ENCODE measurements at regions not wholly inside any gene's neighbourhood (a gene's known extent, or its start where the extent isn't known, plus 50 kb on each side); places are given as distances from the start of the nearest gene placed in this dataset.

DNA sequence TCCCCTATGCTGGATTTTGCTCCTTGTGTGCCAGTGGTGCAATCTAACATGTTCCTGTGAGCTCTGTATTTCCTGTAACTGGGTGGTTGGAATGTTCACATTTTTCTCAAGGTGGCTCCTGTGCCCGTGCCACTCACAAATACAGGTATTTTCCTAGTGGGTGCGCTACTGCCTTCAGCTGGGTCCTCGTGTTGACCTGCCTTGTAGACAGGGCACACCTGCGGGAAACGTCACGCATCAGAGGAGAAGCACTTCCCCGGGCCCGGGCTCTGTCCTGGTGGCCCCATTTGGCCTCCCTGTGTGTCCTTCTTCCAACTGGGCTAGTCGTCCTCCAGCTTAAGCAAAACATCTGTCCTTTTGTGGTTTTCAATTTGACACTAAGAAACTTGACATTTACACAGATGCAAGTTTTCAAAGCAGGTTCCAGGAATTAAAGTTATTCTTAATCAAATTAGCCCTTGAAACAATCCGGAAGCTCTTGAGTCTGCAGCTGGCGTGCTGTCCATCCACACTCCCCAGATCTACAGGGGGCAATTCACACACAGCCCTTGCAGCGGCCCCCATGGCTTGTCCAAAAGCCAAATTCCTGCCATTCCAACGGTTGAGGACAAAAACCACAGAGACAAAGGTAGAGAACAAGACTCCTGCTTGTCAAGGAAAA, 275.1 kb downstream of the CDC5L start:
- TF ChIP-seq, protein P1, sequence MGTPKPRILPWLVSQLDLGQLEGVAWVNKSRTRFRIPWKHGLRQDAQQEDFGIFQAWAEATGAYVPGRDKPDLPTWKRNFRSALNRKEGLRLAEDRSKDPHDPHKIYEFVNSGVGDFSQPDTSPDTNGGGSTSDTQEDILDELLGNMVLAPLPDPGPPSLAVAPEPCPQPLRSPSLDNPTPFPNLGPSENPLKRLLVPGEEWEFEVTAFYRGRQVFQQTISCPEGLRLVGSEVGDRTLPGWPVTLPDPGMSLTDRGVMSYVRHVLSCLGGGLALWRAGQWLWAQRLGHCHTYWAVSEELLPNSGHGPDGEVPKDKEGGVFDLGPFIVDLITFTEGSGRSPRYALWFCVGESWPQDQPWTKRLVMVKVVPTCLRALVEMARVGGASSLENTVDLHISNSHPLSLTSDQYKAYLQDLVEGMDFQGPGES (IDR thresholded peaks at IDR 0.05; ENCODE audit: low read depth, low read length): no peak
- TF ChIP-seq SIN3A (IDR thresholded peaks at IDR 0.05; ENCODE audit: borderline replicate concordance, low read depth, low read length) (no peak), RAD21 (IDR thresholded peaks at IDR 0.05; ENCODE audit: low read length) (no peak), CHD2 (IDR thresholded peaks at IDR 0.05; ENCODE audit: low read length, partially characterized antibody) (no peak), TAF1 (IDR thresholded peaks at IDR 0.05; ENCODE audit: borderline replicate concordance, low read depth, low read length) (no peak)
- TF ChIP-seq, protein P2, sequence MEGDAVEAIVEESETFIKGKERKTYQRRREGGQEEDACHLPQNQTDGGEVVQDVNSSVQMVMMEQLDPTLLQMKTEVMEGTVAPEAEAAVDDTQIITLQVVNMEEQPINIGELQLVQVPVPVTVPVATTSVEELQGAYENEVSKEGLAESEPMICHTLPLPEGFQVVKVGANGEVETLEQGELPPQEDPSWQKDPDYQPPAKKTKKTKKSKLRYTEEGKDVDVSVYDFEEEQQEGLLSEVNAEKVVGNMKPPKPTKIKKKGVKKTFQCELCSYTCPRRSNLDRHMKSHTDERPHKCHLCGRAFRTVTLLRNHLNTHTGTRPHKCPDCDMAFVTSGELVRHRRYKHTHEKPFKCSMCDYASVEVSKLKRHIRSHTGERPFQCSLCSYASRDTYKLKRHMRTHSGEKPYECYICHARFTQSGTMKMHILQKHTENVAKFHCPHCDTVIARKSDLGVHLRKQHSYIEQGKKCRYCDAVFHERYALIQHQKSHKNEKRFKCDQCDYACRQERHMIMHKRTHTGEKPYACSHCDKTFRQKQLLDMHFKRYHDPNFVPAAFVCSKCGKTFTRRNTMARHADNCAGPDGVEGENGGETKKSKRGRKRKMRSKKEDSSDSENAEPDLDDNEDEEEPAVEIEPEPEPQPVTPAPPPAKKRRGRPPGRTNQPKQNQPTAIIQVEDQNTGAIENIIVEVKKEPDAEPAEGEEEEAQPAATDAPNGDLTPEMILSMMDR (IDR thresholded peaks at IDR 0.05): no peak
- TF ChIP-seq, protein P3, sequence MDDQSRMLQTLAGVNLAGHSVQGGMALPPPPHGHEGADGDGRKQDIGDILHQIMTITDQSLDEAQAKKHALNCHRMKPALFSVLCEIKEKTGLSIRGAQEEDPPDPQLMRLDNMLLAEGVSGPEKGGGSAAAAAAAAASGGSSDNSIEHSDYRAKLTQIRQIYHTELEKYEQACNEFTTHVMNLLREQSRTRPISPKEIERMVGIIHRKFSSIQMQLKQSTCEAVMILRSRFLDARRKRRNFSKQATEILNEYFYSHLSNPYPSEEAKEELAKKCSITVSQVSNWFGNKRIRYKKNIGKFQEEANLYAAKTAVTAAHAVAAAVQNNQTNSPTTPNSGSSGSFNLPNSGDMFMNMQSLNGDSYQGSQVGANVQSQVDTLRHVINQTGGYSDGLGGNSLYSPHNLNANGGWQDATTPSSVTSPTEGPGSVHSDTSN (IDR thresholded peaks at IDR 0.05): peak; percentile 83
- TF ChIP-seq, protein P4, sequence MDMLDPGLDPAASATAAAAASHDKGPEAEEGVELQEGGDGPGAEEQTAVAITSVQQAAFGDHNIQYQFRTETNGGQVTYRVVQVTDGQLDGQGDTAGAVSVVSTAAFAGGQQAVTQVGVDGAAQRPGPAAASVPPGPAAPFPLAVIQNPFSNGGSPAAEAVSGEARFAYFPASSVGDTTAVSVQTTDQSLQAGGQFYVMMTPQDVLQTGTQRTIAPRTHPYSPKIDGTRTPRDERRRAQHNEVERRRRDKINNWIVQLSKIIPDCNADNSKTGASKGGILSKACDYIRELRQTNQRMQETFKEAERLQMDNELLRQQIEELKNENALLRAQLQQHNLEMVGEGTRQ (IDR thresholded peaks at IDR 0.05; ENCODE audit: borderline replicate concordance, low read depth, low read length): no peak
- TF ChIP-seq, protein P5, sequence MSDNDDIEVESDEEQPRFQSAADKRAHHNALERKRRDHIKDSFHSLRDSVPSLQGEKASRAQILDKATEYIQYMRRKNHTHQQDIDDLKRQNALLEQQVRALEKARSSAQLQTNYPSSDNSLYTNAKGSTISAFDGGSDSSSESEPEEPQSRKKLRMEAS (IDR thresholded peaks at IDR 0.05; ENCODE audit: low read depth): peak; percentile 35; the same call in 1 of the 2 replicates

All from SK-N-SH (cell line).